DOHH2 (cell line): ENCODE measurements at regions not wholly inside any gene's neighbourhood (a gene's known extent, or its start where the extent isn't known, plus 50 kb on each side); places are given as distances from the start of the nearest gene placed in this dataset.

ENCODE experiments used
- CTCF ChIP-seq: fragments of 200-600 bp; sonication (generic); IDR thresholded peaks from one replicate; pipeline ENCODE4 v1.5.1; 2014; ENCODE audit warnings: antibody characterized with exemption, mild to moderate bottlenecking, low read depth, low read length; ENCODE audit not compliant: poor library complexity, severe bottlenecking
- EZH2phosphoT487 ChIP-seq: fragments of 200-600 bp; sonication (generic); IDR thresholded peaks from 2 replicates; pipeline ENCODE4 v1.6.1; 2017; ENCODE audit warnings: borderline replicate concordance, mild to moderate bottlenecking, antibody characterized with exemption, low read length, moderate library complexity, mixed read lengths

- TF ChIP-seq CTCF: no peak
- no peak for TF ChIP-seq EZH2phosphoT487
Measured at GRCh38 chr12:130084359-130084758, 77.9 kb upstream of the FZD10 start.
